Epidermal melanocyte (primary cell): ENCODE measurements at regions not wholly inside any gene's neighbourhood (a gene's known extent, or its start where the extent isn't known, plus 50 kb on each side); places are given as distances from the start of the nearest gene placed in this dataset.
"Not testable (repeated sequence)": the region's sequence is repeated elsewhere in the genome, so short reads cannot be mapped to it uniquely, and the experiment has no call there.

Experiments
- DNase-seq: peaks from one replicate; pipeline ENCODE4 v3.0.0; 2011; ENCODE audit warnings: low spot score; ENCODE audit not compliant: insufficient read length

DNA sequence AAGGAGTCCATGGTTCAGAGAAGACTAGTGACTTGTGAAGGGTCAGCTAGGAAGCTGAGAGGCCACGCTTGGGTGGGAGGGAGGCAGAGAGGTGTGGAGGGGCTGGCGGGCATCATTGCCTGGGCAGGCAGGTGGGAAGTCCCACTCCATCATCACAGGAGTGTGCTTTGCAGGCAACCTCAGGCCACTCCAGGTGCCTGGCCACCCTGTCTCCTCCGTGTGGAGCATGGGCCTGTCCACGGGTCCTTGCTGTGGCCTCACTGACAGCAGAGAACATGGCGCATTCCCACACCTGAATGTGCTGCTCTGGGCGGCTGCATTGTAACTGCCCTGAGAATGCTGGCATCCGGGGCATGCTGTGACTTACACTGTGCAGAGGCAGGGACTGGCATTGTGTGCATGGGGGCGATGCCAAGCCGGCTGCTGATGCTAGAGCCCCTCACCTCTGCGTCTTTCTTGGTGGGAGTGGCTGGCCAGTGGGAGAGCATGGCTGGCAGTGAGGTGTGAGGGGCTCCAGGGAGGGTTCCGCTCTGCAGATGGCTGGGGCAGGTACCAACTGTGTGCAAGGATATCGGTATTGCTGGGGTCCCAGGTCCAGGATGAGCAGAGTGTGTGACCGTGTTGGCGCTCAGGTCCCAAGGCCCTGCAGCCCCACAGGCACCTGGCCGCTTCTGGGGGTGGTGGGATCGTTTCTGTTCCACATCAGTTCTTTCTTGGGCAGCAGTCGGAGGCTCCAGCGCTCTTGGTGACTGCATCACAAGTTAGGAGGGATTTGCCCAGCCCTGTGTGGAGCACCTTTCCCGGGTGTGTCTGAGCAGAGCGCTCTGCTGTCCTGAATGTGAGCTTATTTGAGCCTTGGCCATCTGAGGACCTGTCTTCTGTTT lies 94.8 kb downstream of the NPIPB11 start:
- no peak for DNase-seq

GRCh38 chr16:29310852-29311314 lies 95.6 kb downstream of the NPIPB11 start:
- no peak for DNase-seq

- DNase-seq = not testable (repeated sequence)
Observed at GRCh38 chr16:29310243-29310642, 96.3 kb downstream of the NPIPB11 start.

GRCh38 chr16:29309601-29310000 lies 96.9 kb downstream of the NPIPB11 start:
- not testable (repeated sequence) for DNase-seq

GRCh38 chr16:29308644-29309546 lies 97.6 kb downstream of the NPIPB11 start:
- no peak for DNase-seq

DNA sequence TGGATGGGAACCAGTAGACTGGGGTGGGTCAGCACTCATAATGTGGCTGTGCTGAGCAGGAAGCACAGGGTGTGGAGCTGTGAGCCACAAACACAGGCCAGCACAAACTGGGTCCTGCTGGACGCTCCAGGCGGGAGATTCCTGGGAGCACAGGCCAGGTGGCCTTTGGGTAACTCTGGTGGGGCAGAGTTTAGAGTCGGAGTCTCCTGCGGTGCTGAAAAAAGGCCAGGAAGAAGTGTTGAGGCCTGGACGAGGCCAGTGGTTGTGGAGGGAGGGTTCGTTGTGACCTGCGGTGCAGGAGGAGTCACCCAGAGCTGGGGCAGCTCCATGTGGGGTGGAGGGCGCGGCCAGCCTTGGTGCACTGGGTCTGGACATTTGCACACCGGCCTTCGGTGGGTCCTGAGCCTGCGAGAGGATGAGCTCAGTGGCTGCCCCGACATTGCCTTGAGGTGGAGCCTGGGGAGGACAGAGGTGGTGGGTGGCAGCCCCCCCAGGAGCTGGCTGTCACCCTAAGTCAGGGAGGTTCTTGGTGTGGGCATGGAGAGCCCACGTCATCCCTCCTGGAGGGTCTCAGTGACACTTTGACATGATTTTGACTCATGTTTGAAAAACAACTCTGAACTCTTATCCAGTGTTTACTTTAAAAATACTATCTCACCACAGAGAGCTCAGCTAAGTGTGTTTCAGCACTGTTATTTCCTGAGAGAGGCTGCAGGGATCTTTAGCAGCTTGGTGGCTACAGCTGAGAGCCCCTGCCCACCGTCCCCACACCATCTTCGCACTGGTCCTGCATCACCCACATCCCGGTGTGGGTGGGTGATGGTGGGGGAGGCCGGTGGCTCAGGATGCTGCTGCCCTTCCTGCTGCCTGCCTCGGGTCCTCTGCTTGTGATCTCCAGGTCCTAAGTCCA lies 98.7 kb downstream of the NPIPB11 start:
- no peak for DNase-seq

GRCh38 chr16:29306943-29307597 lies 99.4 kb downstream of the NPIPB11 start:
- DNase-seq = no peak

DNA sequence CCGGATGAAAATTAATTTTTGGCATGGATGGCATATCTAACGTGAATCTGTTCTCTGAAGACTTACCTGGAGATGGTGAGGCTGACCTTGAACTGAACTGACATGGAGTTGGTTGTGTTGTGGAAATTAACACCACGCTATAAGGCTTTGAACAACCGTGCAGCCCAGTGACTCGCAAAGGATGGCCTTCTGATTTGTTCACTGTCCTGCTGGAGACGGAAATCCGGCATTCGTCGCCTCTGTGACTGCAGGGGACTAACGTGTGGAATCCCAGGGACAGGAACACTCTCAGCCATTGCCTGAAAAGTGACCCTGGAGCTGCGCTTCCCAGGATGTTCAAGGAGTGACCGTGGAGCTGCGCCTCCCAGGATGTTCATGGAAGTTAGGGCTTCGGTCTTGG lies 100.3 kb downstream of the NPIPB11 start:
- DNase-seq = no peak

GRCh38 chr16:29305018-29305417 lies 101.5 kb downstream of the NPIPB11 start:
- not testable (repeated sequence) for DNase-seq

DNA sequence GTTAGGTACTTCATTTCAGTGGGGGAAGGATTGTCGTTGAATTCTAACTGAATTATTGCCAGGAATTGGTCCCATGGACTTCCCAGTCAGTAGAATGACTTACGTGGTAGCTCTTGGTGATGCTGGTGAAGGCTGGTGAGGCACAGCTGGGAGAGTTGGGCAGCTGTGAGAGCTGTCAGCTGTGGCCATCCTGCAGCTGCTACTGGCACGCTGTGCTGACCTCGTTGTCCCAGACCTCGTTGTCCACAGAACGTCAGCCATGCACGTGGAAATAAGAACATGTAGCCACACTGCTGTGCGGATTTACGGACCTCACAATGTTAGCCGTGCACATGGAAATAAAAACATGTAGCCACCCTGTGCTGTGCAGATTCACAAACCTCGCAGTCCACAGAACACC lies 102.3 kb downstream of the NPIPB11 start:
- no peak for DNase-seq

DNA sequence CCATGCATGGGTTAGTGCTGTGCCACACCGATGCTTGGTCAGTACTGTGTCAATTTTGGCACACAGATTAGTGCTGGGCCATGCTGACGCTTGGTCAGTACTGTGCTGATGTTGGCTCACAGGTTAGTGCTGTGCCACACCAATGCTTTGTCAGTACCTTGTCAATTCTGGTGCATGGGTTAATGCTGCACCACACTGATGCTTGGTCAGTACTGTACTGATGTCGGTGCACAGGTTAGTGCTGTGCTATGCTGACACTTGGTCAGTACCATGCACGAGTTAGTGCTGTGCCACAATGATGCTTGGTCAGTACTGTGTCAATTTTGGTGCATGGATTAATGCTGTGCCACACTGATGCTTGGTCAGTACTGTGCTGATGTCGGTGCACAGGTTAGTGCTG lies 103.0 kb downstream of the NPIPB11 start:
- DNase-seq = no peak

DNA sequence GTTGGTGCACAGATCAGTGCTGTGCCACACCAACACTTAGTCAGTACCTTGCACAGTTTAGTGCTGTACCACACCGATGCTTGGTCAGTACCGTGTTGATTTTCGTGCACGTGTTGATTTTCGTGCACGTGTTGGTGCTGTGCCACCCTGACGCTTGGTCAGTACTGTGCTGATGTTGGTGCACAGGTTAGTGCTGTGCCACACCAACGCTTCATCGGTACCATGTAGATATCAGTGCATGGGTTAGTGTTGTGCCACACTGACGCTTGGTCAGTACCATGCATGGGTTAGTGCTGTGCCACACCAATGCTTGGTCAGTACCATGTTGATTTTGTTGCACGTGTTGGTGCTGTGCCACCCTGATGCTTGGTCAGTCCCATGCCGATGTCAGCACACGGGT lies 103.5 kb downstream of the NPIPB11 start:
- no peak for DNase-seq

DNA sequence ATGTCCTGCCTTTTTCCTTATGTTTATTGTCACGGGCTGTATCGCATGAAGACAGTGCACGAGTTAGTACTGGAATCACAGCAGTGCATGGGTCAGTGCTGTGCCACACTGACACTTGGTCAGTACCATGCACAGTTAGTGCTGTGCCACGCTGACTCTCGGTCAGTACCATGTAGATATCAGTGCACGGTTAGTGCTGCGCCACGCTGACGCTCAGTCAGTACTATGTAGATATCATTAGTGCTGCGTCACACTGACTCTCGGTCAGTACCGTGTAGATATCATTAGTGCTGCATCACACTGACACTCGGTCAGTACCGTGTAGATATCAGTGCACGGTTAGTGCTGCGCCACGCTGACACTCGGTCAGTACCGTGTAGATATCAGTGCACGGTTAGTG lies 104.1 kb downstream of the NPIPB11 start:
- not testable (repeated sequence) for DNase-seq

DNA sequence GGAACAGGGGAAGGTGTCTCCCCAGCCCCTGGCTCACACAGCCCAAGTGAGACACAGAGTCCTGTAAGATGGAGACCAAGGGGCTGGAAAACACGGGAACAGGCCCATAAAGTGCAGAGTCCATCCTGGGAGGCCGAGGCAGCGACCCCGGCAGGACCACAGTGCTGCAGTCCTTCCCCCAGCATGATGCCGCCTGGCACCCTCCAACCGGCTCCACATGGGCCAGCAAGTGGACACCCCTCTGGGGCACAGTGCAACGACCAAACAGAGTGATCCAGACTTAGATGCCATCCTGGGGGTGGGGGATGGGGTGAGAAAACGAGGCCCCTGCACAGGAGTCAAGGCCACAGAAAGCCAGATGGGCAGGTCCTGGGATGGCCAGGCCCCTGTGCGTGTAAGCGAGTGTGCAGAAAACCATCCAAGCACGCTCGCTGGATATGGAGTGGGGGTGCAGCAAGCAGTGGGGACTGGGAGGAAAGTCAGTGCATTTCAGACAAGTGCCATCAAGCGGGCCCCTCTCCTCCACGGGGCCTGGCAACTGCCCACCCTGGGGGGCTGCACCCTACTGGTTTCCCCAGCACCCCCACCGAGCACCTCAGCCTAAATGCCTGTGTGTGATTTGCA lies 104.7 kb downstream of the NPIPB11 start:
- not testable (repeated sequence) for DNase-seq

GRCh38 chr16:29300541-29301535 lies 105.7 kb downstream of the NPIPB11 start:
- DNase-seq = not testable (repeated sequence)

- not testable (repeated sequence) for DNase-seq
Observed at GRCh38 chr16:29300030-29300491, 106.5 kb downstream of the NPIPB11 start.

- DNase-seq = not testable (repeated sequence)
Observed at GRCh38 chr16:29298997-29299396, 107.5 kb downstream of the NPIPB11 start.

- not testable (repeated sequence) for DNase-seq
Observed at GRCh38 chr16:29298307-29298706, 108.2 kb downstream of the NPIPB11 start.

GRCh38 chr16:29297809-29298177 lies 108.7 kb downstream of the NPIPB11 start:
- not testable (repeated sequence) for DNase-seq
